Kidney epithelial cell (primary cell): ENCODE measurements at regions not wholly inside any gene's neighbourhood (a gene's known extent, or its start where the extent isn't known, plus 50 kb on each side); places are given as distances from the start of the nearest gene placed in this dataset.

Experiments
- DNase-seq: peaks from one replicate; pipeline ENCODE4 v3.0.0-alpha.2; 2010; ENCODE audit warnings: low read depth
- H3K27me3 ChIP-seq: 2 replicates; pipeline ENCODE4 v1.6.0; 2011; ENCODE audit warnings: low read length; ENCODE audit not compliant: control insufficient read depth, insufficient read depth
- H3K36me3 ChIP-seq: 2 replicates; pipeline ENCODE4 v1.5.1; 2011; ENCODE audit warnings: low read length; ENCODE audit not compliant: control insufficient read depth, insufficient read depth
- H3K4me3 ChIP-seq: 2 replicates; pipeline ENCODE4 v1.5.1; 2011; ENCODE audit warnings: low read depth, mild to moderate bottlenecking, control low read depth, low read length
- CTCF ChIP-seq: IDR thresholded peaks from 2 replicates; pipeline ENCODE4 v1.5.1; 2011; ENCODE audit warnings: mild to moderate bottlenecking, moderate library complexity, low read length, control low read depth, inconsistent platforms; ENCODE audit not compliant: insufficient read depth, poor library complexity, severe bottlenecking

GRCh38 chr16:86396422-86396821 lies 113.9 kb upstream of the FOXF1 start:
- Histone ChIP-seq H3K36me3 (no peaks in the 10 kb centered on the region), H3K27me3 (no peaks in the 10 kb centered on the region), H3K4me3 (no peak overlapping the region)
- no peak for TF ChIP-seq CTCF
- no peak for DNase-seq

GRCh38 chr16:86396901-86397311 lies 113.4 kb upstream of the FOXF1 start:
- DNase-seq: no peak
- no peaks in the 10 kb centered on the region for H3K36me3 ChIP-seq
- TF ChIP-seq CTCF: no peak
- H3K4me3 ChIP-seq: no peak overlapping the region
- H3K27me3 ChIP-seq: no peaks in the 10 kb centered on the region

- no peaks in the 10 kb centered on the region for H3K27me3 ChIP-seq
- H3K36me3 ChIP-seq: no peaks in the 10 kb centered on the region
- no peak overlapping the region for H3K4me3 ChIP-seq
- DNase-seq: no peak
- TF ChIP-seq CTCF: no peak
Observed at GRCh38 chr16:86398201-86398600, 112.1 kb upstream of the FOXF1 start.

- Histone ChIP-seq H3K4me3 (no peak overlapping the region), H3K36me3 (no peaks in the 10 kb centered on the region), H3K27me3 (no peaks in the 10 kb centered on the region)
- DNase-seq: no peak
- TF ChIP-seq CTCF: no peak
Observed at GRCh38 chr16:86398622-86399021, 111.7 kb upstream of the FOXF1 start.

- no peak for TF ChIP-seq CTCF
- H3K4me3 ChIP-seq: no peak overlapping the region
- H3K36me3 ChIP-seq: no peaks in the 10 kb centered on the region
- DNase-seq: no peak
- H3K27me3 ChIP-seq: no peaks in the 10 kb centered on the region
Observed at GRCh38 chr16:86401126-86401525, 109.2 kb upstream of the FOXF1 start.

- Histone ChIP-seq H3K36me3 (no peaks in the 10 kb centered on the region), H3K27me3 (no peaks in the 10 kb centered on the region), H3K4me3 (no peak overlapping the region)
- no peak for TF ChIP-seq CTCF
- no peak for DNase-seq
Observed at GRCh38 chr16:86403085-86403484, 107.2 kb upstream of the FOXF1 start.
